GM21528 (cell line): ENCODE measurements at regions not wholly inside any gene's neighbourhood (a gene's known extent, or its start where the extent isn't known, plus 50 kb on each side); places are given as distances from the start of the nearest gene placed in this dataset.
"Not testable (repeated sequence)": the region's sequence is repeated elsewhere in the genome, so short reads cannot be mapped to it uniquely, and the experiment has no call there.

ENCODE experiments used
- ATAC-seq: cut with Tn5 transposase; IDR thresholded peaks from one replicate; pipeline ENCODE4 v1.9.1; 2021; ENCODE audit warnings: mild to moderate bottlenecking, moderate library complexity; ENCODE audit not compliant: unreplicated experiment, low FRiP score

GRCh38 chr6:164616917-164617524 lies 692.4 kb downstream of the C6orf118 start:
- no peak for ATAC-seq

DNA sequence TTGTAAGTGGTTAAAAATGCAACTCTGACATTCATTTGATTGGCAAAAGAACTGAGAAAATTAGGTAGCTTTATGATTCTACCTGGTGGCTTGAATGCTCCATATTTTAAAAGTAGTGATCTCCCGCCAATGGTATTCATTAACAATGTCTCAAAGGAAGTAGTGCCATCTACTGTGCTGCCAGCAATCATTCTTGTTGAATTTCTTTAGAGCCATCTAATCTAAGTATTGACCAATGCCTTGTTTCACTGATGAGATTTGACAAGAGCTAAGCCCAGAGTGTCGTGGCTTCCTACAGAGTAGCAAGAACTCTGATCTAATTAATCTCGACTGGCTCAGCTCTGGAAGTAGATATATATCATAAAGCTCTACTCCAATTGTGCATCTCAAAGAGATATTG lies 696.7 kb downstream of the C6orf118 start:
- ATAC-seq = no peak

GRCh38 chr6:164610859-164611258 lies 698.5 kb downstream of the C6orf118 start:
- not testable (repeated sequence) for ATAC-seq

GRCh38 chr6:164602415-164602814 lies 707.0 kb downstream of the C6orf118 start:
- ATAC-seq = not testable (repeated sequence)

- no peak for ATAC-seq
These were observed 727.8 kb downstream of the C6orf118 start for GRCh38 chr6:164581563-164581962.

DNA sequence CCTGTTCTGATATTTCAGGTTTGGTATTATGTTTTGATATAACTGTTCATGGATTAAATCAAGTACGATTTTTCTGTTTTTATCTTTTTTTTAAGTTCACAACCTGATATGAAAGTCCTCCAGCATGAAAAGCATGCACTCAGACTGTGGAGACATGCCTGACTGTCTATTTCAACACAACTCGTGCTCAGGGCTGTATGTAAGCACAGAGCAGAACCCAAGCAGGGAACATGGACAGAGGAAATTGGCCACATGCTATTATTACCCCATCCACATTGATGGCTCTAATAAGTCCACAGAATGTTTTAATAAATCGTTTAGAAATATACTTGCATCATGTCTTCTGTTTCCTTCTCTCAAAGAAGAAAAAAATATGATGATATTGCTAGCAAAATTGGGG lies 730.4 kb downstream of the C6orf118 start:
- no peak for ATAC-seq

DNA sequence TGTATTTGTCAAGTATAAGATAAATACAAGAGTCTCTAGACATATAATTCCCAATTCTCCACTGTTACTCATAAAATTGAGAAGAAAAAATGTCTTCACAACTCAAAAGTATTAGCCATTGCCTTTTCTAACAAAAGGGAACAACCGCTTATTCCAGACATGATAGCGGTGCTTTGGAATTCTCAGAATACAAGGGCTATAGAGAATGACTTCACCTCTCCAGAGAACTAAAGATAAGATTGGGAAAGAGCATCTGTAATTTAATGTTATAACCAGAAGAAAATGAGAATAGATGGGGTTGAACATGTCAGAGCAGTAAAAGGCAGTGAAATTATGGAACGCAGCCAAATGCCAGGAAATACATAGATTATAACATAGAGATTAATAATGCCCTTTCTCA lies 730.8 kb downstream of the C6orf118 start:
- ATAC-seq = no peak

DNA sequence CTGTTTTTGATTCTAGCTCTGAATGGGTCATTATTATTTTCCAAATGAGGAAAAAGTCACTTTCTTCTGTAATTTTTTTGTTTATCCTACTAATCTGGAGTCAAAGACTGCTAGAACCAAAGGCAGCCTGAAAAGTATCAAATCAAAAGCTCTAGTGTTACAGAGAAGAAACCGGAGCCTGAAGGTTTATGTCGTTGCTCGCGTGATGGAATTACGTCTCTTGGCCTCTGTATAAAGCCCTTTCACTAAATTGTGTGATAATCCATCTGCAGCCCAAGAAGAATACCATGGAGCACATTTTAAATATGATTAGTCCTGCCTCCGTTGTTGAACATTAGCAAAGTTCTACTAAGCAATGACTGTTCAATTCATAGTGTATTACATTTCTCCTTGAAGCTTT lies 738.6 kb downstream of the C6orf118 start:
- no peak for ATAC-seq

- ATAC-seq = no peak
These were observed 739.9 kb downstream of the C6orf118 start for GRCh38 chr6:164569509-164569908.

DNA sequence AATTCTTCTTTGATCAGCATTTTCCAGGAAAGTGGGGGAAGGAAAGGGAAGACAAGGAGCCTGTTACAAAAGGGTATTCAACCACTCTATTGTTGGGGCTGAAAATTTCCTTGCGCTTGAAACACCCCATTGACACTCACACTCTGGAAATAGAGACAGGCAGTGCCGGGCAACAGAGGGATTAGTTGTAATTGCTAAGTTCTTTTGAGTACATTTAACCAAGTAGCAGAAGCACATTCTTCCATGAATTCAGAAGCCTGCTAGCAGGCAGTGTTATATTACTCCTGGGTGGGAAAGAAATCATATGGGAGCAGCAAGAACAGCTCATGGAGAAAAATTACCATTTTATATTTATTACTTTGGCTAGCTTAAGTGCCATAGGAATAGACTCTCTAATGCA lies 745.5 kb downstream of the C6orf118 start:
- ATAC-seq = no peak

GRCh38 chr6:164561656-164562055 lies 747.7 kb downstream of the C6orf118 start:
- no peak for ATAC-seq

- ATAC-seq = no peak
These were observed 754.5 kb downstream of the C6orf118 start for GRCh38 chr6:164554700-164555476.

- no peak for ATAC-seq
These were observed 755.2 kb downstream of the C6orf118 start for GRCh38 chr6:164554226-164554625.

DNA sequence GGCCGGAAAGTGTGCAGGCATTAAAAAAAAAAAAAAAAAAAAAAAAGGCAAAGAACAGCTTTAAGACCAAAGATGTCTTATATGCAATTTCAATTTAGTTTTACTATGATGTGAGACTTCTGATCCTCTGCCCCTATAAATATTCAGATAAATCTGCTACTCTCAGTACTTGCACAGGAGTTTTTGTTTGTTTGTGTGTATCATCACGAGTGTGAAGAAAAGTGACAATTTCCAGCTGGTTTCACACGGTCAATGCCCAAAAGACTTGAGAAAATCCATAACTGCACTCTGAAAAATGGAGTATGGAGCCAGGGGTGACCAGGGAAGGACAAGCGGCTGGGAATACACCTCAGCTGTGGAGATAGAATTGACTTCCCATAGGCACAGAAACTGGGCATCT lies 757.7 kb downstream of the C6orf118 start:
- ATAC-seq = no peak

- ATAC-seq = no peak
These were observed 762.3 kb downstream of the C6orf118 start for GRCh38 chr6:164547076-164547475.

GRCh38 chr6:164546263-164546662 lies 763.1 kb downstream of the C6orf118 start:
- ATAC-seq = no peak

DNA sequence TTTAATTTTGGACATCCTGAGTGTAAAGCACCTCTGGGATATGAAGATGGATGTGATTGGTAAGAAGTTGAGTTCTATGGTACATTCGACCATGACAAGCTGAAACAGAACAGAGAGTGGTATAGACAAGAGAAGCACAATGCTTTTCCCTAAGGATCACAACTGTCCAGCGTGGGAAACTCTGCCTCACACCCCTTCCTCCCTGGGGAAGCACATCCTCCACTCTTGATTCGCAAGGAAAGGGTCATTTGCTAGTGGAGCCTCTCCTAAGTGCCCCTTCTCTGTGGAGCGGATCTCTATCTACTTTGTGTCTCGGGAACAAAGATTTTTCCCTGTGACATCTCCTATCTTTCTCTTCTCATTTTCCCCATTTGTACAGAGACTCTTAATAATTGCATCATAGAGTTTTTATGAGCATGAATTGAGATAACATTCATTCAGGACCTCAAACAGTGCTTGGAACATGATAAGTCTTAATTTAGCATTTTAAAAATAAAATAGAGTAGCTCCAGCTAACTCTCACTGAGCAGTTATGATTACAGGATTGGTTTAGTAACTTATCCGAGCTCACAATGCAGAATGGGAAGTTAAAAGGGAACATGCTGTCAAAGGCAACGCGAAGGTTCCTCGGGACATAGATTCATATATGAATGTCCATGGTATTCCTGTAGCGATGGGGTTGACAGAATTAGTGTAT lies 775.2 kb downstream of the C6orf118 start:
- ATAC-seq = no peak

DNA sequence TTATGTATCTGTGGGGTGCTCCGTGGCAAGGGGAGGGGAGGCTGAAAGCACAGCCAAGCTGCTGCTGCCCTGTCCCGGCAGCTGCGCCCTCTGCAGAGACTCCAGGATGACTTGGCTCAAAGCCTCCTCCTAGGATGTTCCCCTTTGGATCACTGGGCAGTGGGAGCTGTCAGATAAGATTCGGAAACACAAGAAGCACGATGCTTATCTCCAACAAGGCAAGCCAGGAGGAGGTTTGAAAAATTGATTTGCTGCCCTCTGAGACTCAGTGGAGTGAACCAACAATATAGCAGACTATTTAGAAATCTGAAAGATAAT lies 776.4 kb downstream of the C6orf118 start:
- ATAC-seq = no peak

DNA sequence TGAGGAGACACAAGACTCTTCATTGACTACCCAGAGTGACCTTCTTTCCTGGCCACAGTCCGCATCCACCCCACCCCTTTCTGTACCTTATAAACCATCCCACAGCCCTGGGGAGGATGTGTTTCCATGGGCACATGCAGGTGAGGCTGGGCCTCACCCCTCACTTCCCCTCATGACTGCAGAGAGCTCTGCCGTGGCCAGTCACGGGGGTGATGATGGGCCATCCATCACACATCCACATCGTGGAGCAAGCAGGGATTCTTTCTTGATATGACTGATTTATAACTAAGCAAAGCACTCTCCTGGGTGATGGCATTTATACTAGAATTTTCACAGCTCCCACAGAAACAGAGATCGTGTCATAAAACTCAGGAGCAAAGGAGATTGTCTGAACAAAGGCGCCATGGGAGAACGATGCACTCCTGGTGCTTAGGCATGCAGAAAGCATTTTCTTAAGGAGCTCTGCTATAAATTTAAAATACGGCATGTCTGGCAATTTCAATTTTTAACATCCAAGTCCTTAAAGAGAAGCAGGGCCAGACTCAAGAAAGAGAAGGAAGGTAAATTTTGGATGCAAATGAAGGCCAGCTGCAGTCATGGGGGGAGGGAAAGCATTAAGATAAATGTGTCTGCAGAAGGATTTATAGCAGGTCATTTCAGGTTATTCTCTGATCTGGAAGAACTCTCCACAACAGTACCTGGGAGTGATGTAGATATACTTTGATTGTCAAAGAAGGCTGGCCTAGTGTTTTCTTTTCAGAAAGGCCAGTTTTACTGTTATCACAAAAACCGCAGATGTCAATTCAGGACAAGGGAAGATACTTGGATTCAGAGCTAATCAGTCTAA lies 777.0 kb downstream of the C6orf118 start:
- no peak for ATAC-seq

GRCh38 chr6:164531736-164532135 lies 777.7 kb downstream of the C6orf118 start:
- no peak for ATAC-seq

DNA sequence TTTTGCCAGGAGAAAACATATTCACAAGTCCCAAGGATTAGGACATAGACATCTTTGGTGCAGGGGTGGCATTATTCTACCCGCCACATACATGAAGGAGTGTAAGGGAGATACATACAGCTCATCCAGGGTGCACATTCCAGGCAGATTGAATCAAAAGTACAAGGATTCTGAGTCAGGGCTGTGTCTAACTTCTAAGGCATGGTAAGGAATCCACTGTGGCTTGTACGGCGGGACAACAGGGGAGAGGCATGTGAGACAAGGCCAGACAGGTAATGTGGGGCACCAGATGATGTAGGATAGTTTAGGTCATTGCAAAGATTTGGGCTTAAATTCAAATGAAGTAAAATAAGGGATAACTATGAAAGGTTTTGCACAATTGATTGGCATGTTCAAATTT lies 780.9 kb downstream of the C6orf118 start:
- ATAC-seq = no peak
